ENCODE measurements at regions not wholly inside any gene's neighbourhood (a gene's known extent, or its start where the extent isn't known, plus 50 kb on each side); places are given as distances from the start of the nearest gene placed in this dataset.
A peak's percentile ranks its signal among the peaks of the same experiment; 100 is the strongest.

- no peak overlapping the region for H3K4me3 ChIP-seq (ENCODE audit: low read depth, low read length)
- TF ChIP-seq CTCF (conservative IDR thresholded peaks at IDR 0.05; ENCODE audit: low read depth, low read length), result no peak
- no peak for DNase-seq (ENCODE audit: low read depth)
These were observed 492.6 kb downstream of the EBF1 start for GRCh38 chr5:158607088-158607487.

- no peak overlapping the region for H3K4me3 ChIP-seq (ENCODE audit: low read depth, low read length)
- TF ChIP-seq CTCF (conservative IDR thresholded peaks at IDR 0.05; ENCODE audit: low read depth, low read length), result no peak
- DNase-seq (ENCODE audit: low read depth), result no peak
These were observed 493.5 kb downstream of the EBF1 start for GRCh38 chr5:158606233-158606632.

- TF ChIP-seq CTCF (conservative IDR thresholded peaks at IDR 0.05; ENCODE audit: low read depth, low read length), result no peak
- H3K4me3 ChIP-seq (ENCODE audit: low read depth, low read length), result no peak overlapping the region
- no peak for DNase-seq (ENCODE audit: low read depth)
These were observed 496.7 kb downstream of the EBF1 start for GRCh38 chr5:158602981-158603380.

GRCh38 chr5:158601118-158601517 lies 498.6 kb downstream of the EBF1 start:
- DNase-seq (ENCODE audit: low read depth), result no peak
- H3K4me3 ChIP-seq (ENCODE audit: low read depth, low read length), result no peak overlapping the region
- TF ChIP-seq CTCF (conservative IDR thresholded peaks at IDR 0.05; ENCODE audit: low read depth, low read length), result no peak

- no peak for DNase-seq (ENCODE audit: low read depth)
- no peak for TF ChIP-seq CTCF (conservative IDR thresholded peaks at IDR 0.05; ENCODE audit: low read depth, low read length)
- no peak overlapping the region for H3K4me3 ChIP-seq (ENCODE audit: low read depth, low read length)
These were observed 499.0 kb downstream of the EBF1 start for GRCh38 chr5:158600679-158601078.

GRCh38 chr5:158599157-158599556 lies 500.6 kb downstream of the EBF1 start:
- no peak overlapping the region for H3K4me3 ChIP-seq (ENCODE audit: low read depth, low read length)
- peak; percentile 12 for DNase-seq (ENCODE audit: low read depth)
- TF ChIP-seq CTCF (conservative IDR thresholded peaks at IDR 0.05; ENCODE audit: low read depth, low read length), result no peak

GRCh38 chr5:158594595-158595242 lies 505.0 kb downstream of the EBF1 start:
- no peak overlapping the region for H3K4me3 ChIP-seq (ENCODE audit: low read depth, low read length)
- TF ChIP-seq CTCF (conservative IDR thresholded peaks at IDR 0.05; ENCODE audit: low read depth, low read length), result no peak

More at GRCh38 chr5:158594595-158595242, 505.0 kb downstream of the EBF1 start:
- DNase-seq (ENCODE audit: low read depth), result no peak
